SK-N-DZ (cell line): ENCODE measurements at regions not wholly inside any gene's neighbourhood (a gene's known extent, or its start where the extent isn't known, plus 50 kb on each side); places are given as distances from the start of the nearest gene placed in this dataset.
"Not testable (repeated sequence)": the region's sequence is repeated elsewhere in the genome, so short reads cannot be mapped to it uniquely, and the experiment has no call there.

Experiments
- DNase-seq: peaks from one replicate; pipeline ENCODE4 v3.0.0-alpha.2; 2015; ENCODE audit warnings: low spot score

- DNase-seq = not testable (repeated sequence)
Observed at GRCh38 chr9:109665736-109666135, 114.3 kb upstream of the PALM2AKAP2 start.

- DNase-seq = no peak
Observed at GRCh38 chr9:109681301-109681700, 98.7 kb upstream of the PALM2AKAP2 start.

GRCh38 chr9:109682227-109682626, 97.8 kb upstream of the PALM2AKAP2 start:
- DNase-seq = no peak

- DNase-seq = no peak
Observed at GRCh38 chr9:109683521-109683920, 96.5 kb upstream of the PALM2AKAP2 start.

- no peak for DNase-seq
Observed at GRCh38 chr9:109689701-109690100, 90.3 kb upstream of the PALM2AKAP2 start.

GRCh38 chr9:109699019-109699418, 81.0 kb upstream of the PALM2AKAP2 start:
- no peak for DNase-seq

DNA sequence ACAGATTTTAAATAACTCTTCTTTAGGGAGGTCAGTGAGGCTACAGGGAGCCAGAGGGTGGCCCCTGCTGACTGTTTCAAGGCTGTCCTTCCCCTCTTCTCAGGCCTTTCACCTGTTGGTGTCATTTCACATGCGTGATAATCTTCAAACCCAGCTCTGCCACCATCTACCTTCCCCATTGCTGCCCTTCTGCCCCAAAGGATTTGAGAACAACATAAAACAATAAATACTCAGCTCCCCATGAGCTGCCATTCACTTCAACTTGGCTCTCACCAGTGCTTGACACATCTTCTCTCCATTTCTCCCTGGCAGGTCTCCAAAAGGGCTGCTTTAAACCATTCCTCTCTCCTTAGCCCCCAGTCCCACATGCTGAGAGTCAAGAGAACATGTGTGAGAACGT, 75.5 kb upstream of the PALM2AKAP2 start:
- DNase-seq = no peak

- DNase-seq = no peak
Observed at GRCh38 chr9:109705515-109705914, 74.5 kb upstream of the PALM2AKAP2 start.

- no peak for DNase-seq
Observed at GRCh38 chr9:109707355-109707754, 72.6 kb upstream of the PALM2AKAP2 start.

DNA sequence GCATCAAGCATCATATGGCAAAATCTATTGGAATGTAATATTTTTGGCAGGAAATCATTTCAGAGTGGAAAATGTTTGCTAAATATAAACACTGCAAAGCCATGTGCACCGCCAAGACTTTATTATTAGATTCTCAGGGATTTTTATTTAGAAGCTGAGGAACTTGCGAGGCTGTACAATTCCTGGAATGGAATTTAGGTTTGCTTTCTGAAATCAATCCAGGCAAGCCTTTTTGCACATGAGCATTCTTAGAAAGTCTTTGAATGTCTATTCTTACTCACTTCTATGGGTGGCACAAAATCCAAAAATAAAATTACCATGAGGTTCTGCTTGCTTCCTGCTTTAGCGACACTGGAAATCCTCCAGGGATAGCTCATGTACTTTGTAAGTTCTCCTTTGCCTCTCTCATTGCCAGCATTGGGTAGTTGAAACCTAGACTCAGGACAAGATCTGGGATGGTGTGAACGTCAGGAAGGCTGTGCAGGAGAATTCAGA, 71.5 kb upstream of the PALM2AKAP2 start:
- DNase-seq = no peak

- no peak for DNase-seq
Observed at GRCh38 chr9:109709866-109710265, 70.1 kb upstream of the PALM2AKAP2 start.

GRCh38 chr9:109710830-109711229, 69.2 kb upstream of the PALM2AKAP2 start:
- no peak for DNase-seq

DNA sequence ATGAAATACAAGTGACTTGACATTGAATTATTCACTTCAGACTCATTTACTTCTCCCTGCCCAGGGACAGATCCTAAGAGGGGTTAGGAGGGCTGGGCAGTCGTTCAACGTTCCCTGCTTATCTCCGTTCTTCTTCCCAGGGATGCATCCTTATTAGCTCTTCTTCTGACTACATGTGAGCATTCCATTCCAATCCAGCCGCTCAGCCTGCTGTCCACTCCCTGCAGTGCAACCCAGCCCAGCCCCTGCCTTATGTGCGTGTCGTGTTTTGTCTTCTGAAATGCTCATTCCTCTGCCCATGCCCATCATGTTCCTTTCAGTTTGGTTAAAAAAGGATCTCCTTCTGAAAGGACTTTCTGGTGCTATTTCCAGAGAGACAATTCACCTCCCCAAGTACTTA, 64.7 kb upstream of the PALM2AKAP2 start:
- DNase-seq = no peak

GRCh38 chr9:109716631-109717030, 63.4 kb upstream of the PALM2AKAP2 start:
- DNase-seq = no peak

DNA sequence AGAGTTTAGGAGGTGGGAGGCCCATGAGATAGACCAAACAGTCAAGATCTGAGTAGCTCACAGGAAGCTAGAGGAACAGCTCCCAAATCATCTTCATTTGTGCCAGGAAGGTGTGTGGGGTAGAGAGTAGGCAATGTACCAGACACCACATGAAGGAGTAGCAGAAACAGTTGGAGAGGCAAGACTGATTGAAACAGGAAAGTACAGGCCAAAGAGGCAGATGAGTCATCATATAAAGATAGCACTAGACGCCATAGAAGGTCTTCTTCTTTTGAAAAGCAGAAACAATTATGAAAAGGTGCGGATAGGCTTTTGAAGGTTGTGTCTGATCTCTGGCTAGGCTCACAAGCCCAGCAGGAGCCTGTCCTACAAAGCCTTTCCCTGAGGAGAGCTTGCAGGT, 62.7 kb upstream of the PALM2AKAP2 start:
- no peak for DNase-seq

DNA sequence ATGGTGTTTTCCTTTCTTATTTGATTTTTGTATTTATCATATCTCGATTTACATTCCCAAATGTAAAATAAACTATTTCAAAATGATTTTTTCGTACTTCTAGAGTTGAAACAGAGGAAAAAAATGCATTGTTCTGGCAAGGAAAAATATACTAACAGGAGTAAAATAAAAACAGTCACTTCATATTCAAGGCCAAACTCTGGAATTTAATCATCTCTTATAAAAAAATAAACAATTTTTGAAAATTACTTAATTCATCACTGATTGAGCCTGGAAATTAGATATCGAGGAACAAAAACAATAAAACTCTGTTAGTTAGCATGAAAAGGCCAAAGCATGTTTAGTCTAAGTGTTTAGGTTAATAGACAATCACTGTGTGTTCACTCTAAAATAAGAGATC, 61.1 kb upstream of the PALM2AKAP2 start:
- no peak for DNase-seq

DNA sequence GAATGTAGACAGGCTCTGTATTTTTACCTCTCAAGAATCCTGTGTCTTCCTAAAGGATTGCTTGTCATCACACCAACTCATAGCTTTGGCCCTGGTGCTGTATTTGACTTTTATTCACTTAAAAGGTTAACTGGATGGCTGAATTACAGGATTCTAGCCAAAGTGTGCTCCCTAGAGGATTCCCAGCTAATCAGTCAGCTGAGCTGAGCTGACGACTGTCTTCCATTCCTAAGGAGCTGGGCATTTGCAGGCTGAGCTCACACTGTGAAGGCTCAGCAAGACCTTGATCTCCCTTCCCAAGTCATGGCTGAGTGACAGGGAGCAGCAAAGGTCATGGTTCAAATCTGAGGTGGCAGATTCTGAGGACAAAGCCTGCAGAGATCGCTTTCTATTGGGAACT, 59.0 kb upstream of the PALM2AKAP2 start:
- no peak for DNase-seq

DNA sequence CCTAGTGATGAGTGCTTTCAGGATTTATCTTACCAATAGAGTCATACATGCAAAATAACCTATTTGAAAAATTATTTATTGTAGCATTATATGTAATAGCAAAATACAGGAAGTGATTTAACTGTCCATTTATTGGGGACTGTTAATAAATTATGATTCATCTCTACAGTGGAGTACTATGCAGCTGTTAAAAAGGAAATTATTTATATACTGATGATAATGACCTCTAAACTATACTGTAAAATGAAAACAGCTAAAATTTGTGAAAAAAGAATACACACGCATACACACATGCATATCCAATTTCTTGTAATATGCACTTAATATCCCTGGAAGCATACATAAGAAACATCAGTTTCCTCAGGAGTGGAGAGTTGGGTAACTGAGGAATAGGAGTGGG, 58.0 kb upstream of the PALM2AKAP2 start:
- no peak for DNase-seq

DNA sequence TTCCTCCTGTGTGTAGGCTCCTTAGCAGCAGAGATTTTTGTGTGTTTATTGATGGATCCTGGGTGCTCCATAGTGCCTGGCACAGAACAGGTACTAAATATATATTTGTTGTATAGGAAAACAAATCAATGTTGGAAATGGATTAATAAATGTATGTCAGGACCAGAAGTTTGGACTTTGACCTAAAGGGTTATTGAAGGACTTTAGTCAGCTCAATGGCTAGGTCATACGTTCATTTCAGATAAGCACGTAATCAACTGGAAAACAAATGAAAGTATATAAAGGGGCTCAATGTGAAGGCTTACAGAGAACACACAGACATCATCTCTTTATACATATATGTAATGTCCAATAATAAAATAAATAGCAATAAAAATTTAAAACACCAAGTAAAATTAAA, 56.2 kb upstream of the PALM2AKAP2 start:
- no peak for DNase-seq

DNA sequence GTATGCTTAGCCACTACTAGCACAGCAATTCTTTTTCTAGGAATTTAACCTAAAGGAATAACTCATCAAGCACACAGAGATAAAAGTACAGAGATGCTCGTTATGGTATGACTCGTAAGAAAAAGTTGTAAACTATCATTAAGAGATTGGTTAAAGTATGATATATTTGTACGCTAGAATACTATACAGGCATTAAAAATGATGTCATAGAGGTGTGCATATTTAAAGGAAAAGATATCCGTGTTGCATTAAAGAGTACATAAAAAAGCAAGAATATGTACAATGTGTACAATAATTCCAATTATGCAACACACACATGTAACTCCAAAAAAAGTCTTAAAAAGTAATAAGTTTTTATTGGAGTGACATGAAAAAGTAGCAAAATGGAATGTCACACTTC, 54.5 kb upstream of the PALM2AKAP2 start:
- no peak for DNase-seq

- DNase-seq = no peak
Observed at GRCh38 chr9:109726119-109726518, 53.9 kb upstream of the PALM2AKAP2 start.

- no peak for DNase-seq
Observed at GRCh38 chr9:109728686-109729300, 51.2 kb upstream of the PALM2AKAP2 start.

DNA sequence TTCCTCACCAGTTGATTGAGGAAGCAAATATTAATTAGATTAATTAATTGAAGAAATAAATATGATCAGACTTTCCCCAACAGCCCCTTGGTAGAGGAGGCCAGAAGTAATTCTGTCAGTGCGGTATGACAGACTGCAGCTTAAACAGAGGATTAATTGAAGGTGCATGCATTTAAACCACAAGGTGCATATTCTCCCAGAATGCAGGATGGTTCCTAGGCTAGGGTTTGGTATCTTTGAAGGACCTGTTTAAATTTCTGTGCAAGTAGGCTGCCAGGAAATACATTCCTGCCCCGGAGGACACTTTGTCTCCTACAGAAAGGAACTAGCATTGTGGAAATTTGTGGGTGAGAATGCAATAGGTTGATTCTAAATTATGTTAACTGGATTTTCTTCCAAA, 50.5 kb upstream of the PALM2AKAP2 start:
- DNase-seq = no peak
